ENCODE measurements at regions not wholly inside any gene's neighbourhood (a gene's known extent, or its start where the extent isn't known, plus 50 kb on each side); places are given as distances from the start of the nearest gene placed in this dataset.

GRCh38 chr15:60128000-60128376, 123.9 kb downstream of the FOXB1 start (continued):
- TF ChIP-seq SP1 (IDR thresholded peaks at IDR 0.05) (no peak), HNF4A (conservative IDR thresholded peaks at IDR 0.05) (no peak)
- TF ChIP-seq, protein P1, sequence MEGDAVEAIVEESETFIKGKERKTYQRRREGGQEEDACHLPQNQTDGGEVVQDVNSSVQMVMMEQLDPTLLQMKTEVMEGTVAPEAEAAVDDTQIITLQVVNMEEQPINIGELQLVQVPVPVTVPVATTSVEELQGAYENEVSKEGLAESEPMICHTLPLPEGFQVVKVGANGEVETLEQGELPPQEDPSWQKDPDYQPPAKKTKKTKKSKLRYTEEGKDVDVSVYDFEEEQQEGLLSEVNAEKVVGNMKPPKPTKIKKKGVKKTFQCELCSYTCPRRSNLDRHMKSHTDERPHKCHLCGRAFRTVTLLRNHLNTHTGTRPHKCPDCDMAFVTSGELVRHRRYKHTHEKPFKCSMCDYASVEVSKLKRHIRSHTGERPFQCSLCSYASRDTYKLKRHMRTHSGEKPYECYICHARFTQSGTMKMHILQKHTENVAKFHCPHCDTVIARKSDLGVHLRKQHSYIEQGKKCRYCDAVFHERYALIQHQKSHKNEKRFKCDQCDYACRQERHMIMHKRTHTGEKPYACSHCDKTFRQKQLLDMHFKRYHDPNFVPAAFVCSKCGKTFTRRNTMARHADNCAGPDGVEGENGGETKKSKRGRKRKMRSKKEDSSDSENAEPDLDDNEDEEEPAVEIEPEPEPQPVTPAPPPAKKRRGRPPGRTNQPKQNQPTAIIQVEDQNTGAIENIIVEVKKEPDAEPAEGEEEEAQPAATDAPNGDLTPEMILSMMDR (IDR thresholded peaks at IDR 0.05; ENCODE audit: low read depth, low read length, missing input control) = no peak

DNA sequence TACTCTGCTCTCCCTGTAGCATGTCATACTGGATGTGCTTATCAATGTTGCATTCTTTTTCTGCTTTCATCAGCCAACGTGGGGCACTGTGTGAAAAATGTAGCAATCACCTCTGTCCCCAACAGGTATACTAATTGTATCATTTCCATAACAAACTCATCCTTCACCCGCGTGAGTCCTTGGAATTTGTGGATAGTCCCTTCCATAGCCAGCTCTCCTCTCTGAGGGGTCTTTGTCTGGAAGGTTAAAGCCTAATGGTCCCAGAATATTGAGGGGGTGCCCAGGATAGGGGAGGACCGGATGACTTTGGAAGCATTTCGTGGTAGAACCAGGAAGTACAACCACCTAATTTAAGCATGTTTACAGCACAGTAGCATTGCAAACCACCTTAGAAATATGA, 124.6 kb downstream of the FOXB1 start:
- 66% methylated on average over 5 of the region's 5 CpGs for WGBS
- TF ChIP-seq HNF4G (IDR thresholded peaks at IDR 0.05) (no peak), GABPA (IDR thresholded peaks at IDR 0.05 in 1 of 2, conservative IDR thresholded peaks at IDR 0.05 in 1 of 2) (no peak), FOXA2 (IDR thresholded peaks at IDR 0.05) (no peak), MAX (IDR thresholded peaks at IDR 0.05) (no peak)
- H3K36me3 ChIP-seq (ENCODE audit: control insufficient read depth in 4 of 4, insufficient read depth in 3 of 4, low read depth in 1 of 4, low read length in 3 of 4) = no peaks in the 10 kb centered on the region
- no peak overlapping the region for H3K4me3 ChIP-seq (ENCODE audit: low read depth in 1 of 3, low read length in 3 of 3)
- H3K9me3 ChIP-seq (ENCODE audit: control insufficient read depth in 4 of 4, low read length in 3 of 4) = no peaks in the 10 kb centered on the region
- peaks cover 0 to 4% (median 3%) of the 10 kb centered on the region in 4 donors for H3K4me1 ChIP-seq (ENCODE audit: control insufficient read depth in 4 of 4, insufficient read depth in 4 of 4, low read length in 3 of 4)
- DNase-seq (ENCODE audit: low spot score) = no peak
- no peak overlapping the region for H3K27ac ChIP-seq (ENCODE audit: low read depth in 1 of 2, low read length in 2 of 2)
- no peak overlapping the region for H3K9ac ChIP-seq (ENCODE audit: low read depth in 1 of 2, low read length in 2 of 2)
- no peaks in the 10 kb centered on the region for H3K27me3 ChIP-seq (ENCODE audit: control insufficient read depth in 4 of 4, insufficient read depth in 4 of 4, low read length in 3 of 4)

DNA sequence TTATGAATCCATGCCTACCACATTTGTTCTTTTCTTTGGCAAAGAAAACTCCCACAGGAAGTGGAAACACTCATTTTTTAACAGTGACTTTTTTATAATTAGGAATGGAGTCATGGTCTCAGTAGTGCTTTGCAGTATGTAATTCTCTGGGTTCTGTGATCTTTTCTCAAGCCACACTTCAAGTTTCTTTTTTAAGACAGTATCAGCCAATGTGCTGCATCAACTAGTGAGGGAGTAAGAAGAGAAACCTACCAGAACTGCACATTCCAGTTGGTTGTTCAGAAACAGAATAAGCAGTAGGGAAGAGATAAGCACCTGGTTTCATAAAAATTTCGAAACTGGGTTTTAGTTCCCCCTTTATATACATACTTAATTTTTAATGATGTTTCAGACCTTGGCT, 126.3 kb downstream of the FOXB1 start:
- no peak overlapping the region for H3K9ac ChIP-seq (ENCODE audit: low read depth in 1 of 2, low read length in 2 of 2)
- H3K4me3 ChIP-seq (ENCODE audit: low read depth in 1 of 3, low read length in 3 of 3) = no peak overlapping the region
- peaks cover 0 to 4% (median 3%) of the 10 kb centered on the region in 4 donors for H3K4me1 ChIP-seq (ENCODE audit: control insufficient read depth in 4 of 4, insufficient read depth in 4 of 4, low read length in 3 of 4)
- no peaks in the 10 kb centered on the region for H3K27me3 ChIP-seq (ENCODE audit: control insufficient read depth in 4 of 4, insufficient read depth in 4 of 4, low read length in 3 of 4)
- DNase-seq (ENCODE audit: low spot score) = no peak
- WGBS = 73% methylated on average over 1 of the region's 1 CpG
- H3K27ac ChIP-seq (ENCODE audit: low read depth in 1 of 2, low read length in 2 of 2) = no peak overlapping the region
- H3K9me3 ChIP-seq (ENCODE audit: control insufficient read depth in 4 of 4, low read length in 3 of 4) = no peaks in the 10 kb centered on the region
- H3K36me3 ChIP-seq (ENCODE audit: control insufficient read depth in 4 of 4, insufficient read depth in 3 of 4, low read depth in 1 of 4, low read length in 3 of 4) = no peaks in the 10 kb centered on the region
- TF ChIP-seq, protein P1 (IDR thresholded peaks at IDR 0.05; ENCODE audit: low read depth, low read length, missing input control) = no peak
- TF ChIP-seq JUND (IDR thresholded peaks at IDR 0.05) (no peak), RXRA (IDR thresholded peaks at IDR 0.05) (no peak), GABPA (IDR thresholded peaks at IDR 0.05 in 1 of 2, conservative IDR thresholded peaks at IDR 0.05 in 1 of 2) (no peak), MAX (IDR thresholded peaks at IDR 0.05) (no peak), FOXA2 (IDR thresholded peaks at IDR 0.05) (no peak), HNF4G (IDR thresholded peaks at IDR 0.05) (no peak), TAF1 (conservative IDR thresholded peaks at IDR 0.05) (no peak), FOXA1 (IDR thresholded peaks at IDR 0.05) (no peak), ATF3 (IDR thresholded peaks at IDR 0.05) (no peak), EGR1 (IDR thresholded peaks at IDR 0.05; ENCODE audit: low read depth in 2 of 2) (no peak), NR2F2 (IDR thresholded peaks at IDR 0.05) (no peak), RAD21 (IDR thresholded peaks at IDR 0.05) (no peak), HNF4A (conservative IDR thresholded peaks at IDR 0.05) (no peak), YY1 (IDR thresholded peaks at IDR 0.05) (no peak), SP1 (IDR thresholded peaks at IDR 0.05) (no peak)
- TF ChIP-seq, protein P2, sequence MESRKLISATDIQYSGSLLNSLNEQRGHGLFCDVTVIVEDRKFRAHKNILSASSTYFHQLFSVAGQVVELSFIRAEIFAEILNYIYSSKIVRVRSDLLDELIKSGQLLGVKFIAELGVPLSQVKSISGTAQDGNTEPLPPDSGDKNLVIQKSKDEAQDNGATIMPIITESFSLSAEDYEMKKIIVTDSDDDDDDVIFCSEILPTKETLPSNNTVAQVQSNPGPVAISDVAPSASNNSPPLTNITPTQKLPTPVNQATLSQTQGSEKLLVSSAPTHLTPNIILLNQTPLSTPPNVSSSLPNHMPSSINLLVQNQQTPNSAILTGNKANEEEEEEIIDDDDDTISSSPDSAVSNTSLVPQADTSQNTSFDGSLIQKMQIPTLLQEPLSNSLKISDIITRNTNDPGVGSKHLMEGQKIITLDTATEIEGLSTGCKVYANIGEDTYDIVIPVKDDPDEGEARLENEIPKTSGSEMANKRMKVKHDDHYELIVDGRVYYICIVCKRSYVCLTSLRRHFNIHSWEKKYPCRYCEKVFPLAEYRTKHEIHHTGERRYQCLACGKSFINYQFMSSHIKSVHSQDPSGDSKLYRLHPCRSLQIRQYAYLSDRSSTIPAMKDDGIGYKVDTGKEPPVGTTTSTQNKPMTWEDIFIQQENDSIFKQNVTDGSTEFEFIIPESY (IDR thresholded peaks at IDR 0.05) = no peak
- TF ChIP-seq, protein P3, sequence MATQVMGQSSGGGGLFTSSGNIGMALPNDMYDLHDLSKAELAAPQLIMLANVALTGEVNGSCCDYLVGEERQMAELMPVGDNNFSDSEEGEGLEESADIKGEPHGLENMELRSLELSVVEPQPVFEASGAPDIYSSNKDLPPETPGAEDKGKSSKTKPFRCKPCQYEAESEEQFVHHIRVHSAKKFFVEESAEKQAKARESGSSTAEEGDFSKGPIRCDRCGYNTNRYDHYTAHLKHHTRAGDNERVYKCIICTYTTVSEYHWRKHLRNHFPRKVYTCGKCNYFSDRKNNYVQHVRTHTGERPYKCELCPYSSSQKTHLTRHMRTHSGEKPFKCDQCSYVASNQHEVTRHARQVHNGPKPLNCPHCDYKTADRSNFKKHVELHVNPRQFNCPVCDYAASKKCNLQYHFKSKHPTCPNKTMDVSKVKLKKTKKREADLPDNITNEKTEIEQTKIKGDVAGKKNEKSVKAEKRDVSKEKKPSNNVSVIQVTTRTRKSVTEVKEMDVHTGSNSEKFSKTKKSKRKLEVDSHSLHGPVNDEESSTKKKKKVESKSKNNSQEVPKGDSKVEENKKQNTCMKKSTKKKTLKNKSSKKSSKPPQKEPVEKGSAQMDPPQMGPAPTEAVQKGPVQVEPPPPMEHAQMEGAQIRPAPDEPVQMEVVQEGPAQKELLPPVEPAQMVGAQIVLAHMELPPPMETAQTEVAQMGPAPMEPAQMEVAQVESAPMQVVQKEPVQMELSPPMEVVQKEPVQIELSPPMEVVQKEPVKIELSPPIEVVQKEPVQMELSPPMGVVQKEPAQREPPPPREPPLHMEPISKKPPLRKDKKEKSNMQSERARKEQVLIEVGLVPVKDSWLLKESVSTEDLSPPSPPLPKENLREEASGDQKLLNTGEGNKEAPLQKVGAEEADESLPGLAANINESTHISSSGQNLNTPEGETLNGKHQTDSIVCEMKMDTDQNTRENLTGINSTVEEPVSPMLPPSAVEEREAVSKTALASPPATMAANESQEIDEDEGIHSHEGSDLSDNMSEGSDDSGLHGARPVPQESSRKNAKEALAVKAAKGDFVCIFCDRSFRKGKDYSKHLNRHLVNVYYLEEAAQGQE (IDR thresholded peaks at IDR 0.05) = no peak
